Neural cell (in vitro differentiated cells): ENCODE measurements at regions not wholly inside any gene's neighbourhood (a gene's known extent, or its start where the extent isn't known, plus 50 kb on each side); places are given as distances from the start of the nearest gene placed in this dataset.
A peak's percentile ranks its signal among the peaks of the same experiment; 100 is the strongest.

Experiments
- H2AFZ ChIP-seq: fragments of 200-600, 300-800 bp; sonication (generic), shearing (Covaris generic); 2 replicates; pipeline ENCODE4 v1.6.0; 2014; ENCODE audit warnings: low read depth, mild to moderate bottlenecking, antibody characterized with exemption, low read length, moderate library complexity
- H3F3A ChIP-seq: fragments of 200-600 bp; shearing (Covaris generic); 2 replicates; pipeline ENCODE4 v1.6.1; 2016; ENCODE audit warnings: mild to moderate bottlenecking, moderate library complexity, mixed read lengths, antibody characterized with exemption, low read length; ENCODE audit not compliant: insufficient read depth, poor library complexity, severe bottlenecking
- H3K27ac ChIP-seq: fragments of 200-600, 300-800 bp; sonication (generic), shearing (Covaris generic); 2 replicates; pipeline ENCODE4 v1.5.1; 2014; ENCODE audit warnings: mild to moderate bottlenecking, low read length, moderate library complexity
- H3K27me3 ChIP-seq: fragments of 300-800, 200-600 bp; sonication (generic), shearing (Covaris generic); 2 replicates; pipeline ENCODE4 v1.6.0; 2014; ENCODE audit warnings: mild to moderate bottlenecking, low read depth, low read length, moderate library complexity; ENCODE audit not compliant: insufficient read depth
- H3K36me3 ChIP-seq: fragments of 300-800, 200-600 bp; sonication (generic), shearing (Covaris generic); 2 replicates; pipeline ENCODE4 v1.5.1; 2014; ENCODE audit warnings: mild to moderate bottlenecking, antibody characterized with exemption, low read length, moderate library complexity; ENCODE audit not compliant: insufficient read depth
- H3K4me2 ChIP-seq: fragments of 300-800, 200-600 bp; sonication (generic), shearing (Covaris generic); 2 replicates; pipeline ENCODE4 v1.6.0; 2014; ENCODE audit warnings: mild to moderate bottlenecking, low read length
- H3K4me3 ChIP-seq: fragments of 300-800, 200-600 bp; sonication (generic), shearing (Covaris generic); 2 replicates; pipeline ENCODE4 v1.5.1; 2014; ENCODE audit warnings: mild to moderate bottlenecking, low read length, moderate library complexity
- H3K79me2 ChIP-seq: fragments of 200-600 bp; shearing (Covaris generic); replicated peaks from 2 replicates; pipeline ENCODE4 v1.6.0; 2014; ENCODE audit warnings: mild to moderate bottlenecking, low read length, moderate library complexity; ENCODE audit not compliant: insufficient read depth
- H3K9ac ChIP-seq: fragments of 300-800, 200-600 bp; sonication (generic), shearing (Covaris generic); 2 replicates; pipeline ENCODE4 v1.6.1; 2016; ENCODE audit warnings: mild to moderate bottlenecking, low read length, mixed read lengths
- H3K9me2 ChIP-seq: fragments of 200-600 bp; shearing (Covaris generic); 2 replicates; pipeline ENCODE4 v1.6.1; 2016; ENCODE audit warnings: mild to moderate bottlenecking, low read length, mixed read lengths; ENCODE audit not compliant: insufficient read depth
- H3K9me3 ChIP-seq: fragments of 200-600, 300-800 bp; sonication (generic), shearing (Covaris generic); 2 replicates; pipeline ENCODE4 v1.6.1; 2016; ENCODE audit warnings: mild to moderate bottlenecking, mixed run types, low read length, moderate library complexity, mixed read lengths
- H4K20me1 ChIP-seq: fragments of 200-600 bp; shearing (Covaris generic); 2 replicates; pipeline ENCODE4 v1.6.1; 2016; ENCODE audit warnings: mild to moderate bottlenecking, mixed run types; ENCODE audit not compliant: insufficient read depth
- EP300 ChIP-seq: fragments of 450-650 bp; conservative IDR thresholded peaks from 2 replicates; pipeline ENCODE4 v1.6.1; 2014; ENCODE audit warnings: antibody characterized with exemption, mild to moderate bottlenecking, moderate library complexity; ENCODE audit not compliant: poor library complexity, severe bottlenecking
- EZH2 ChIP-seq: fragments of 200-600, 300-800 bp; shearing (Covaris generic), sonication (generic); IDR thresholded peaks from 2 replicates; pipeline ENCODE4 v1.6.1; 2014; ENCODE audit warnings: antibody characterized with exemption, low read length, borderline replicate concordance, mild to moderate bottlenecking; ENCODE audit not compliant: insufficient read depth, poor library complexity, severe bottlenecking
- POLR2AphosphoS5 ChIP-seq: IDR thresholded peaks from 2 replicates; pipeline ENCODE4 v1.6.1; 2012
- RAD21 ChIP-seq: fragments of 450-650 bp; conservative IDR thresholded peaks from 2 replicates; pipeline ENCODE4 v1.6.1; 2014; ENCODE audit warnings: antibody characterized with exemption, mild to moderate bottlenecking, moderate library complexity
- REST ChIP-seq: IDR thresholded peaks from 2 replicates; pipeline ENCODE4 v1.6.1; 2012; ENCODE audit warnings: borderline replicate concordance
- SMC3 ChIP-seq: fragments of 450-650 bp; conservative IDR thresholded peaks from 2 replicates; pipeline ENCODE4 v1.6.1; 2014; ENCODE audit warnings: antibody characterized with exemption, mild to moderate bottlenecking, moderate library complexity; ENCODE audit not compliant: poor library complexity
- TAF1 ChIP-seq: IDR thresholded peaks from 2 replicates; pipeline ENCODE4 v1.6.1; 2012; ENCODE audit warnings: low read depth
- TF ChIP-seq, protein P1 (sequence below): fragments of 450-650 bp; IDR thresholded peaks from 2 replicates; pipeline ENCODE4 v1.5.1; 2014; ENCODE audit warnings: antibody characterized with exemption, mild to moderate bottlenecking, moderate library complexity; ENCODE audit not compliant: poor library complexity, severe bottlenecking

DNA sequence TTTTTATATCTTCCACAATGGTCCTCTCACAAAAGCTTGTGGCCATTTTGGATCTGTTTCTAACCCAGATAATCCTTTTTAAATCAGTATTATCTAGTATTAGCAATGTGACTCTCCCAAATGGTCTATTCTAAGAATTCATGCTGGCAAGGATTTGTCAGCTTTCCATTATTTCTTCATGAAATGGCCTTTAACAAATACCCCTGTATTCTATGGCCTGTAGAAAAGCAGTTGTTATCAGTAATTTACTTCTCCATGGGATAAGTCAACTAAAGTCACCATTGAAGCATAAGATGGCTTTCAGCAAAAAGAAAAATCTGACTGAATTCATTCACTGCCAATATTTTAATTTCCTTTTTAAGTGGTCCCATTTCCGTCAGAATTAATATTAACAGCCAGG lies 346.4 kb upstream of the FAM174A start:
- Histone ChIP-seq H3F3A (no peaks in the 10 kb centered on the region), H3K9ac (no peak overlapping the region), H3K27me3 (no peaks in the 10 kb centered on the region), H3K27ac (no peak overlapping the region), H3K36me3 (no peaks in the 10 kb centered on the region), H2AFZ (no peak overlapping the region), H3K4me2 (no peak overlapping the region), H3K4me3 (no peak overlapping the region), H3K9me3 (no peaks in the 10 kb centered on the region), H3K79me2 (no peaks in the 10 kb centered on the region), H3K9me2 (no peaks in the 10 kb centered on the region), H4K20me1 (no peaks in the 10 kb centered on the region)
- peak; percentile 55 for TF ChIP-seq REST
- TF ChIP-seq EP300 = peak; percentile 62
- TF ChIP-seq, protein P1, sequence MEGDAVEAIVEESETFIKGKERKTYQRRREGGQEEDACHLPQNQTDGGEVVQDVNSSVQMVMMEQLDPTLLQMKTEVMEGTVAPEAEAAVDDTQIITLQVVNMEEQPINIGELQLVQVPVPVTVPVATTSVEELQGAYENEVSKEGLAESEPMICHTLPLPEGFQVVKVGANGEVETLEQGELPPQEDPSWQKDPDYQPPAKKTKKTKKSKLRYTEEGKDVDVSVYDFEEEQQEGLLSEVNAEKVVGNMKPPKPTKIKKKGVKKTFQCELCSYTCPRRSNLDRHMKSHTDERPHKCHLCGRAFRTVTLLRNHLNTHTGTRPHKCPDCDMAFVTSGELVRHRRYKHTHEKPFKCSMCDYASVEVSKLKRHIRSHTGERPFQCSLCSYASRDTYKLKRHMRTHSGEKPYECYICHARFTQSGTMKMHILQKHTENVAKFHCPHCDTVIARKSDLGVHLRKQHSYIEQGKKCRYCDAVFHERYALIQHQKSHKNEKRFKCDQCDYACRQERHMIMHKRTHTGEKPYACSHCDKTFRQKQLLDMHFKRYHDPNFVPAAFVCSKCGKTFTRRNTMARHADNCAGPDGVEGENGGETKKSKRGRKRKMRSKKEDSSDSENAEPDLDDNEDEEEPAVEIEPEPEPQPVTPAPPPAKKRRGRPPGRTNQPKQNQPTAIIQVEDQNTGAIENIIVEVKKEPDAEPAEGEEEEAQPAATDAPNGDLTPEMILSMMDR = no peak
- no peak for TF ChIP-seq SMC3
- TF ChIP-seq TAF1 = no peak
- peak; percentile 78 for TF ChIP-seq POLR2AphosphoS5

GRCh38 chr5:100188339-100188738 lies 346.8 kb upstream of the FAM174A start:
- Histone ChIP-seq H3K9ac (no peak overlapping the region), H3K36me3 (no peaks in the 10 kb centered on the region), H3K4me3 (no peak overlapping the region), H3K79me2 (no peaks in the 10 kb centered on the region), H3K27me3 (no peaks in the 10 kb centered on the region), H2AFZ (no peak overlapping the region), H3F3A (no peaks in the 10 kb centered on the region), H3K9me2 (no peaks in the 10 kb centered on the region), H3K4me2 (no peak overlapping the region), H3K27ac (no peak overlapping the region), H3K9me3 (no peaks in the 10 kb centered on the region), H4K20me1 (no peaks in the 10 kb centered on the region)
- TF ChIP-seq SMC3 = no peak
- no peak for TF ChIP-seq RAD21
- TF ChIP-seq POLR2AphosphoS5 = no peak
- TF ChIP-seq EP300 = no peak
- no peak for TF ChIP-seq TAF1
- no peak for TF ChIP-seq EZH2

DNA sequence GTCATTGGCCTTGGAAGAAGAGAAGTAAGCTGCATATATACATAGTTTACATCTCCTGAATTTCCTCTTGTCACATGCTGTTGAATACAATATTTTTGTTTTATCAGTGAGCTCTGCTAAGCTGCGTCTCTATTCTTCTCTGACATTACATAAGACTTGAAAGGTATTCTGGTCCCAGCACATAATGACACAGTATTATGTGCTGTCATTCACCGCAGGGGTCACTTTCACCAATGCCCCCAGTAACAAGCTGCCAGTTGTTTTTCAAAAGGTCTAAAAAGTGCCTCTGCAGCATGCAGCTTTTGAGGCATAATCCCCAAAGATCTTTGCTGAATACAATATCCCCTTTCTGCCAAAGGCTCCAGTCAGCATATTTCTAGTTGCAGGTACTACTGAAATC lies 349.0 kb upstream of the FAM174A start:
- no peak overlapping the region for H3K9ac ChIP-seq
- TF ChIP-seq POLR2AphosphoS5 = peak; percentile 60
- TF ChIP-seq RAD21 = no peak
- no peak overlapping the region for H3K4me2 ChIP-seq
- no peaks in the 10 kb centered on the region for H3K36me3 ChIP-seq
- H3F3A ChIP-seq = no peaks in the 10 kb centered on the region
- peak overlapping the region; percentile 25 for H3K27ac ChIP-seq
- H4K20me1 ChIP-seq = no peaks in the 10 kb centered on the region
- no peak overlapping the region for H3K4me3 ChIP-seq
- H3K9me2 ChIP-seq = no peaks in the 10 kb centered on the region
- H2AFZ ChIP-seq = no peak overlapping the region
- no peaks in the 10 kb centered on the region for H3K27me3 ChIP-seq
- no peaks in the 10 kb centered on the region for H3K9me3 ChIP-seq
- no peaks in the 10 kb centered on the region for H3K79me2 ChIP-seq
